ENCODE measurements at regions not wholly inside any gene's neighbourhood (a gene's known extent, or its start where the extent isn't known, plus 50 kb on each side); places are given as distances from the start of the nearest gene placed in this dataset.

DNA sequence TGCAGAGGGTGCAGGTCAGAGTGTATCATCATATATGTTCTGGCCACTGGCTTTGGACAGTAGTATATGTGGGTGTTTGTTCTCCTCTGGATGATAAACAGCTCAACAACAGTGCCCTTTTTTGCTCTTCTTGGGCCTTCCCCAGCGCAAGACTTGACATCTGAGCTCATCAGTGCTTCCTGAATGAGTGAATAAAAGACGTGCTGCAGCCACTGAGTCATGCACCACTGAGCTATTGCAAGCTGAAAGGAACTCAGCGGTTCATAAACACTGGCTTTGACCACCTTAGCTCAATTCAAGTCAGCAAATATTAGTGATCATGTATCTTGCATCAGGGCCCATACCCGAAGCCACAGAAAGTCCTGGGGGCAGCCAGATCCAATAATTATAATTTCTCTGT lies 105.3 kb upstream of the KCNG1 start:
- no peak for TF ChIP-seq CTCF (conservative IDR thresholded peaks at IDR 0.05 in 1 of 2, IDR thresholded peaks at IDR 0.05 in 1 of 2; ENCODE audit: low read depth in 1 of 2, low read length in 2 of 2)
- no peak for TF ChIP-seq EZH2 (IDR thresholded peaks at IDR 0.05; ENCODE audit: low read length, missing control alignments)

Measured in fibroblast of lung (primary cell).